ENCODE measurements at regions not wholly inside any gene's neighbourhood (a gene's known extent, or its start where the extent isn't known, plus 50 kb on each side); places are given as distances from the start of the nearest gene placed in this dataset.

GRCh38 chr6:44011350-44011920, 115.8 kb downstream of the MRPL14 start:
- DNase-seq (ENCODE audit: low spot score), result no peak

- no peak for DNase-seq (ENCODE audit: low spot score)
Measured at GRCh38 chr6:44010411-44011349, 116.6 kb downstream of the MRPL14 start.

GRCh38 chr6:44009425-44010321, 117.6 kb downstream of the MRPL14 start:
- DNase-seq (ENCODE audit: low spot score), result no peak

GRCh38 chr6:44008821-44009370, 118.4 kb downstream of the MRPL14 start:
- no peak for DNase-seq (ENCODE audit: low spot score)

- DNase-seq (ENCODE audit: low spot score), result no peak
Measured at GRCh38 chr6:44007818-44008621, 119.2 kb downstream of the MRPL14 start.

GRCh38 chr6:44006872-44007303, 120.4 kb downstream of the MRPL14 start:
- DNase-seq (ENCODE audit: low spot score), result no peak

GRCh38 chr6:44006123-44006871, 121.0 kb downstream of the MRPL14 start:
- no peak for DNase-seq (ENCODE audit: low spot score)

- no peak for DNase-seq (ENCODE audit: low spot score)
Measured at GRCh38 chr6:44005507-44005903, 121.7 kb downstream of the MRPL14 start.

GRCh38 chr6:44004625-44005506, 122.4 kb downstream of the MRPL14 start:
- peak; percentile 23 for DNase-seq (ENCODE audit: low spot score)

GRCh38 chr6:44004136-44004535, 123.1 kb downstream of the MRPL14 start:
- no peak for DNase-seq (ENCODE audit: low spot score)

GRCh38 chr6:44003345-44004061, 123.7 kb downstream of the MRPL14 start:
- no peak for DNase-seq (ENCODE audit: low spot score)

GRCh38 chr6:44002593-44003344, 124.5 kb downstream of the MRPL14 start:
- DNase-seq (ENCODE audit: low spot score), result peak; percentile 58

- DNase-seq (ENCODE audit: low spot score), result peak; percentile 52
Measured at GRCh38 chr6:44002067-44002592, 125.1 kb downstream of the MRPL14 start.

- peak; percentile 83 for DNase-seq (ENCODE audit: low spot score)
Measured at GRCh38 chr6:44001318-44002066, 125.8 kb downstream of the MRPL14 start.

GRCh38 chr6:44000164-44000842, 126.9 kb downstream of the MRPL14 start:
- DNase-seq (ENCODE audit: low spot score), result peak; percentile 60

GRCh38 chr6:43999628-44000027, 127.6 kb downstream of the MRPL14 start:
- DNase-seq (ENCODE audit: low spot score), result no peak

Data from hematopoietic multipotent progenitor cell treated with erythropoietin and hydrocortisone succinate and interleukin-3 and kit ligand, for 15 days (in vitro differentiated cells).